Activated CD4-positive, alpha-beta T cell treated with anti-CD3 and anti-CD28 coated beads, Interleukin-2, amount 50 U/mL, for 24 hours (primary cell): ENCODE measurements at regions not wholly inside any gene's neighbourhood (a gene's known extent, or its start where the extent isn't known, plus 50 kb on each side); places are given as distances from the start of the nearest gene placed in this dataset.
"Not testable (repeated sequence)": the region's sequence is repeated elsewhere in the genome, so short reads cannot be mapped to it uniquely, and the experiment has no call there.

ENCODE experiments used
- DNase-seq, 2 donors: peaks; one replicate each; pipeline ENCODE4 v3.0.0-alpha.2; 2020; ENCODE audit warnings: low read depth in 1 of 2, low spot score in 1 of 2

GRCh38 chr1:173341971-173342370 is 134.8 kb upstream of the TNFSF4 start:
- no peak for DNase-seq

- no peak for DNase-seq
These were observed 134.4 kb upstream of the PRDX6 start for GRCh38 chr1:173342736-173343135.

GRCh38 chr1:173344034-173344743 is 132.9 kb upstream of the PRDX6 start:
- DNase-seq: no peak

GRCh38 chr1:173347282-173347818 is 129.8 kb upstream of the PRDX6 start:
- DNase-seq: no peak

- DNase-seq: not testable (repeated sequence)
These were observed 124.5 kb upstream of the PRDX6 start for GRCh38 chr1:173352635-173353034.

- no peak for DNase-seq
These were observed 123.8 kb upstream of the PRDX6 start for GRCh38 chr1:173353350-173353749.

- DNase-seq: no peak
These were observed 122.2 kb upstream of the PRDX6 start for GRCh38 chr1:173354937-173355280.

GRCh38 chr1:173355281-173356031 is 121.7 kb upstream of the PRDX6 start:
- no peak for DNase-seq

- no peak for DNase-seq
These were observed 120.9 kb upstream of the PRDX6 start for GRCh38 chr1:173356191-173356762.

GRCh38 chr1:173360487-173361063 is 116.6 kb upstream of the PRDX6 start:
- DNase-seq: no peak

GRCh38 chr1:173362543-173362942 is 114.6 kb upstream of the PRDX6 start:
- DNase-seq: no peak

- no peak for DNase-seq
These were observed 112.3 kb upstream of the PRDX6 start for GRCh38 chr1:173364827-173365226.

GRCh38 chr1:173365341-173365740 is 111.8 kb upstream of the PRDX6 start:
- no peak for DNase-seq

GRCh38 chr1:173367136-173367535 is 110.0 kb upstream of the PRDX6 start:
- no peak for DNase-seq

- not testable (repeated sequence) for DNase-seq
These were observed 106.5 kb upstream of the PRDX6 start for GRCh38 chr1:173370586-173370985.

GRCh38 chr1:173376065-173376464 is 101.1 kb upstream of the PRDX6 start:
- not testable (repeated sequence) for DNase-seq

- no peak for DNase-seq
These were observed 99.9 kb upstream of the PRDX6 start for GRCh38 chr1:173377266-173377665.

GRCh38 chr1:173383351-173383750 is 93.8 kb upstream of the PRDX6 start:
- no peak for DNase-seq

GRCh38 chr1:173388352-173388751 is 88.8 kb upstream of the PRDX6 start:
- no peak for DNase-seq

GRCh38 chr1:173392895-173393658 is 84.1 kb upstream of the PRDX6 start:
- DNase-seq: no peak

- no peak for DNase-seq
These were observed 83.5 kb upstream of the PRDX6 start for GRCh38 chr1:173393659-173394000.
